NCI-H748 (cell line): ENCODE measurements at regions not wholly inside any gene's neighbourhood (a gene's known extent, or its start where the extent isn't known, plus 50 kb on each side); places are given as distances from the start of the nearest gene placed in this dataset.
"Not testable (repeated sequence)": the region's sequence is repeated elsewhere in the genome, so short reads cannot be mapped to it uniquely, and the experiment has no call there.

Source experiments
- DNase-seq: peaks from one replicate; lab custom pipeline; 2025; ENCODE audit not compliant: unreplicated experiment; lab: John Stamatoyannopoulos, UW

- DNase-seq: no peak
These were observed 958.8 kb upstream of the NRXN1 start for GRCh38 chr2:51990684-51991083.

GRCh38 chr2:51986101-51986500, 954.2 kb upstream of the NRXN1 start:
- no peak for DNase-seq

GRCh38 chr2:51981783-51982182, 949.9 kb upstream of the NRXN1 start:
- no peak for DNase-seq

GRCh38 chr2:51976623-51977022, 944.7 kb upstream of the NRXN1 start:
- no peak for DNase-seq

GRCh38 chr2:51971136-51971535, 939.2 kb upstream of the NRXN1 start:
- DNase-seq: no peak

GRCh38 chr2:51969347-51969746, 937.4 kb upstream of the NRXN1 start:
- no peak for DNase-seq

- no peak for DNase-seq
These were observed 929.0 kb upstream of the NRXN1 start for GRCh38 chr2:51960841-51961335.

GRCh38 chr2:51960281-51960680, 928.3 kb upstream of the NRXN1 start:
- DNase-seq: no peak

GRCh38 chr2:51959696-51960095, 927.8 kb upstream of the NRXN1 start:
- DNase-seq: no peak

- DNase-seq: no peak
These were observed 922.0 kb upstream of the NRXN1 start for GRCh38 chr2:51953931-51954330.

GRCh38 chr2:51921076-51921475, 889.1 kb upstream of the NRXN1 start:
- DNase-seq: no peak

- no peak for DNase-seq
These were observed 888.6 kb upstream of the NRXN1 start for GRCh38 chr2:51920509-51920908.

- no peak for DNase-seq
These were observed 887.5 kb upstream of the NRXN1 start for GRCh38 chr2:51919395-51919794.

- no peak for DNase-seq
These were observed 886.2 kb upstream of the NRXN1 start for GRCh38 chr2:51918113-51918512.

GRCh38 chr2:51903728-51904127, 871.8 kb upstream of the NRXN1 start:
- DNase-seq: no peak

- no peak for DNase-seq
These were observed 867.7 kb upstream of the NRXN1 start for GRCh38 chr2:51899643-51900042.

- DNase-seq: not testable (repeated sequence)
These were observed 862.7 kb upstream of the NRXN1 start for GRCh38 chr2:51894584-51894983.

GRCh38 chr2:51888120-51888519, 856.2 kb upstream of the NRXN1 start:
- no peak for DNase-seq

- DNase-seq: no peak
These were observed 849.7 kb upstream of the NRXN1 start for GRCh38 chr2:51881673-51882072.

GRCh38 chr2:51880153-51880552, 848.2 kb upstream of the NRXN1 start:
- DNase-seq: no peak

- DNase-seq: no peak
These were observed 834.4 kb upstream of the NRXN1 start for GRCh38 chr2:51866361-51866760.

- DNase-seq: no peak
These were observed 827.3 kb upstream of the NRXN1 start for GRCh38 chr2:51859260-51859659.

GRCh38 chr2:51855683-51856082, 823.8 kb upstream of the NRXN1 start:
- no peak for DNase-seq

GRCh38 chr2:51846796-51847195, 814.9 kb upstream of the NRXN1 start:
- DNase-seq: no peak
